Type B pancreatic cell (in vitro differentiated cells): ENCODE measurements at regions not wholly inside any gene's neighbourhood (a gene's known extent, or its start where the extent isn't known, plus 50 kb on each side); places are given as distances from the start of the nearest gene placed in this dataset.
A peak's percentile ranks its signal among the peaks of the same experiment; 100 is the strongest.

Experiments used
- DNase-seq: peaks from one replicate; pipeline ENCODE4 v3.0.0; 2021; ENCODE audit warnings: mixed read lengths; ENCODE audit not compliant: unreplicated experiment; ENCODE audit errors: extremely low spot score
- H3K27ac Mint-ChIP-seq: 2 replicates; pipeline ENCODE4 v1.8.0; 2021; ENCODE audit warnings: mild to moderate bottlenecking, mixed read lengths
- H3K27me3 Mint-ChIP-seq: 2 replicates; pipeline ENCODE4 v1.8.0; 2021; ENCODE audit warnings: mixed read lengths
- H3K36me3 Mint-ChIP-seq: 2 replicates; pipeline ENCODE4 v1.8.0; 2021; ENCODE audit warnings: mixed read lengths
- H3K4me1 Mint-ChIP-seq: one replicate; pipeline ENCODE4 v1.8.0; 2021; ENCODE audit warnings: mixed read lengths; ENCODE audit not compliant: unreplicated experiment
- H3K4me3 Mint-ChIP-seq: 2 replicates; pipeline ENCODE4 v1.8.0; 2021; ENCODE audit warnings: mild to moderate bottlenecking, mixed read lengths
- H3K9me3 Mint-ChIP-seq: 2 replicates; pipeline ENCODE4 v1.8.0; 2021; ENCODE audit warnings: mixed read lengths
- CTCF ChIP-seq: fragments of 200-600 bp; sonication (generic); conservative IDR thresholded peaks from 2 replicates; pipeline ENCODE4 v1.5.0; 2021; ENCODE audit warnings: antibody characterized with exemption, mild to moderate bottlenecking

- Mint-ChIP-seq H3K36me3 (no peaks in the 10 kb centered on the region), H3K4me1 (no peaks in the 10 kb centered on the region), H3K27ac (no peak overlapping the region), H3K27me3 (no peaks in the 10 kb centered on the region), H3K4me3 (no peak overlapping the region), H3K9me3 (peaks cover 5% of the 10 kb centered on the region)
- no peak for TF ChIP-seq CTCF
- no peak for DNase-seq
Measured at GRCh38 chrX:45324941-45325340, 124.3 kb upstream of the DIPK2B start.

DNA sequence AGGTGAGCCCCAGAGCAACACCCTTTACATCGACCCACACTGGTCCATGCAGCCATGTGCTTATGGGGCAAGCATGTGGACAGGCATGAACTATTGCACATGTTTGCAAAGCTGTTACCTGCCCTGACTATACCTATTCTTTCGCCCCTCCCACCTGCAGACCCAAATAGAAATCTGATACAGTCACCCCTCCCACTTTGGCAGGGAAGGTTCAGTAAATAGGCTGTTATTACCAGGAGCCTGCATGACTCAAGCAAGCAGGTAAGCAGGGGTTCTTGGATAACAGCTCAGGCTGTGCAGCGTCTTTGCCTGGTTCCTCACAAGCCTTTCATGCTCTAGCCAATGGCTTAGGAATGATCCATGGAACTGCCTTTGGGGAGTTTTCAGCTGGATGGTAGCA is 122.7 kb upstream of the DIPK2B start:
- no peaks in the 10 kb centered on the region for H3K27me3 Mint-ChIP-seq
- no peak for TF ChIP-seq CTCF
- no peak overlapping the region for H3K4me3 Mint-ChIP-seq
- no peak overlapping the region for H3K27ac Mint-ChIP-seq
- H3K9me3 Mint-ChIP-seq = peaks cover 5% of the 10 kb centered on the region
- H3K4me1 Mint-ChIP-seq = no peaks in the 10 kb centered on the region
- no peaks in the 10 kb centered on the region for H3K36me3 Mint-ChIP-seq
- no peak for DNase-seq

- no peaks in the 10 kb centered on the region for H3K36me3 Mint-ChIP-seq
- DNase-seq = no peak
- H3K4me1 Mint-ChIP-seq = no peaks in the 10 kb centered on the region
- no peak for TF ChIP-seq CTCF
- no peak overlapping the region for H3K27ac Mint-ChIP-seq
- H3K27me3 Mint-ChIP-seq = no peaks in the 10 kb centered on the region
- H3K9me3 Mint-ChIP-seq = peaks cover 3% of the 10 kb centered on the region
- H3K4me3 Mint-ChIP-seq = no peak overlapping the region
Measured at GRCh38 chrX:45322820-45323219, 122.1 kb upstream of the DIPK2B start.

- Mint-ChIP-seq H3K27ac (no peak overlapping the region), H3K4me3 (no peak overlapping the region), H3K27me3 (no peaks in the 10 kb centered on the region), H3K4me1 (no peaks in the 10 kb centered on the region), H3K9me3 (no peaks in the 10 kb centered on the region), H3K36me3 (no peaks in the 10 kb centered on the region)
- peak; percentile 65 for TF ChIP-seq CTCF
- DNase-seq = no peak
Measured at GRCh38 chrX:45322382-45322781, 121.7 kb upstream of the DIPK2B start.

- no peaks in the 10 kb centered on the region for H3K4me1 Mint-ChIP-seq
- no peak for DNase-seq
- H3K9me3 Mint-ChIP-seq = no peaks in the 10 kb centered on the region
- no peak overlapping the region for H3K4me3 Mint-ChIP-seq
- TF ChIP-seq CTCF = no peak
- no peaks in the 10 kb centered on the region for H3K27me3 Mint-ChIP-seq
- no peak overlapping the region for H3K27ac Mint-ChIP-seq
- H3K36me3 Mint-ChIP-seq = no peaks in the 10 kb centered on the region
Measured at GRCh38 chrX:45320191-45320590, 119.5 kb upstream of the DIPK2B start.

DNA sequence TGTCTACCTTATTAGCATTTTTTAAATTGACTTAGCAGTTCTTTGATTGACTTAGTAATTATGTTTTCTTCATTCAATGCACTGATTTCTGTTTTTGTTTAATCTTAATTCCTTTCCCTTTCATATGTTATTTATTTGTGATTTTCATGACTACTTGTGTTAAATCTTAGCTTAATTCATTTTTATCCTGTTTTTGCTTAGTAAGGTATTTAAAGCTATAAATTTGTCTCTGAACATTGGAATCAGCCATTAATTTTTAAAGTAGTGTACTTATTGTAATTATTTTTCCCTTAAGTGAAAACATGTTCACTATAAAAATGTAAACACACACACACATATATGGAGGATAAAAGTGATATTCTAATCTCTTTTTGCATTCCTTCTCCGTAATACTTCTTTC is 109.1 kb upstream of the DIPK2B start:
- H3K9me3 Mint-ChIP-seq = peaks cover 7% of the 10 kb centered on the region
- TF ChIP-seq CTCF = no peak
- H3K27me3 Mint-ChIP-seq = no peaks in the 10 kb centered on the region
- no peak overlapping the region for H3K4me3 Mint-ChIP-seq
- no peak for DNase-seq
- no peaks in the 10 kb centered on the region for H3K4me1 Mint-ChIP-seq
- no peaks in the 10 kb centered on the region for H3K36me3 Mint-ChIP-seq
- no peak overlapping the region for H3K27ac Mint-ChIP-seq
